HFF-Myc (cell line): ENCODE measurements at regions not wholly inside any gene's neighbourhood (a gene's known extent, or its start where the extent isn't known, plus 50 kb on each side); places are given as distances from the start of the nearest gene placed in this dataset.

ENCODE experiments used
- DNase-seq: peaks from one replicate; pipeline ENCODE4 v3.0.0-alpha.2; 2011; ENCODE audit warnings: low read depth; ENCODE audit errors: extremely low read depth
- H3K4me3 ChIP-seq: replicated peaks from 2 replicates; pipeline ENCODE4 v1.5.1; 2011; ENCODE audit warnings: low read depth, mild to moderate bottlenecking, control low read depth, low read length
- CTCF ChIP-seq: IDR thresholded peaks from 2 replicates; pipeline ENCODE4 v1.5.1; 2012; ENCODE audit warnings: mild to moderate bottlenecking, low read depth, low read length, control low read depth; ENCODE audit errors: missing control alignments

- no peak for TF ChIP-seq CTCF
- peak; percentile 93 for DNase-seq
- H3K4me3 ChIP-seq: no peak overlapping the region
These were observed 131.3 kb downstream of the TOMM20 start for GRCh38 chr1:234997201-234997895.

- no peak for TF ChIP-seq CTCF
- DNase-seq: no peak
- no peak overlapping the region for H3K4me3 ChIP-seq
These were observed 132.3 kb downstream of the TOMM20 start for GRCh38 chr1:234996245-234996757.

- no peak for DNase-seq
- TF ChIP-seq CTCF: no peak
- no peak overlapping the region for H3K4me3 ChIP-seq
These were observed 134.0 kb downstream of the TOMM20 start for GRCh38 chr1:234994436-234995295.

- no peak for DNase-seq
- TF ChIP-seq CTCF: no peak
- H3K4me3 ChIP-seq: no peak overlapping the region
These were observed 136.6 kb downstream of the TOMM20 start for GRCh38 chr1:234992065-234992464.

GRCh38 chr1:234990874-234991801 lies 137.5 kb downstream of the TOMM20 start:
- no peak overlapping the region for H3K4me3 ChIP-seq
- no peak for DNase-seq
- no peak for TF ChIP-seq CTCF

GRCh38 chr1:234990328-234990675 lies 138.3 kb downstream of the TOMM20 start:
- no peak overlapping the region for H3K4me3 ChIP-seq
- no peak for TF ChIP-seq CTCF
- no peak for DNase-seq
